ENCODE measurements at regions not wholly inside any gene's neighbourhood (a gene's known extent, or its start where the extent isn't known, plus 50 kb on each side); places are given as distances from the start of the nearest gene placed in this dataset.
"Not testable (repeated sequence)": the region's sequence is repeated elsewhere in the genome, so short reads cannot be mapped to it uniquely, and the experiment has no call there.

- H3K4me3 ChIP-seq (ENCODE audit: low read depth, low read length), result peak overlapping the region; percentile 43
- DNase-seq (ENCODE audit: low read depth, low spot score), result peak; percentile 67
- in situ Hi-C loops (cut with HindIII; ENCODE audit: low sequenced_read_pairs), result not testable (repeated sequence)
- TF ChIP-seq CTCF (IDR thresholded peaks at IDR 0.05; ENCODE audit: low read depth, low read length), result peak; percentile 56
Observed at GRCh38 chr6:26956601-26957184, 290.8 kb upstream of the PRSS16 start.

- H3K4me3 ChIP-seq (ENCODE audit: low read depth, low read length), result peak overlapping the region; percentile 43
- DNase-seq (ENCODE audit: low read depth, low spot score); in situ Hi-C loops (cut with HindIII; ENCODE audit: low sequenced_read_pairs): not testable (repeated sequence)
Observed at GRCh38 chr6:26957399-26958127, 289.9 kb upstream of the PRSS16 start.

GRCh38 chr6:26961236-26961635 is 286.3 kb upstream of the PRSS16 start:
- DNase-seq (ENCODE audit: low read depth, low spot score), result peak; percentile 0
- in situ Hi-C loops (cut with HindIII; ENCODE audit: low sequenced_read_pairs); H3K4me3 ChIP-seq (ENCODE audit: low read depth, low read length): not testable (repeated sequence)

- in situ Hi-C loops (cut with HindIII; ENCODE audit: low sequenced_read_pairs), result no loop called here
- no peak overlapping the region for H3K4me3 ChIP-seq (ENCODE audit: low read depth, low read length)
- TF ChIP-seq CTCF (IDR thresholded peaks at IDR 0.05; ENCODE audit: low read depth, low read length), result no peak
- no peak for DNase-seq (ENCODE audit: low read depth, low spot score)
Observed at GRCh38 chr6:27002447-27002846, 245.1 kb upstream of the PRSS16 start.

- no peak for TF ChIP-seq CTCF (IDR thresholded peaks at IDR 0.05; ENCODE audit: low read depth, low read length)
- in situ Hi-C loops (cut with HindIII; ENCODE audit: low sequenced_read_pairs), result no loop called here
- H3K4me3 ChIP-seq (ENCODE audit: low read depth, low read length), result no peak overlapping the region
- no peak for DNase-seq (ENCODE audit: low read depth, low spot score)
Observed at GRCh38 chr6:27007020-27007419, 240.5 kb upstream of the PRSS16 start.

- in situ Hi-C loops (cut with HindIII; ENCODE audit: low sequenced_read_pairs); H3K4me3 ChIP-seq (ENCODE audit: low read depth, low read length); DNase-seq (ENCODE audit: low read depth, low spot score): not testable (repeated sequence)
Observed at GRCh38 chr6:27008613-27009012, 238.9 kb upstream of the PRSS16 start.

- in situ Hi-C loops (cut with HindIII; ENCODE audit: low sequenced_read_pairs); H3K4me3 ChIP-seq (ENCODE audit: low read depth, low read length); DNase-seq (ENCODE audit: low read depth, low spot score): not testable (repeated sequence)
Observed at GRCh38 chr6:27014053-27014452, 233.4 kb upstream of the PRSS16 start.

GRCh38 chr6:27016689-27017088 is 230.8 kb upstream of the PRSS16 start:
- in situ Hi-C loops (cut with HindIII; ENCODE audit: low sequenced_read_pairs), result no loop called here
- no peak overlapping the region for H3K4me3 ChIP-seq (ENCODE audit: low read depth, low read length)
- no peak for TF ChIP-seq CTCF (IDR thresholded peaks at IDR 0.05; ENCODE audit: low read depth, low read length)
- no peak for DNase-seq (ENCODE audit: low read depth, low spot score)

GRCh38 chr6:27018401-27018800 is 229.1 kb upstream of the PRSS16 start:
- in situ Hi-C loops (cut with HindIII; ENCODE audit: low sequenced_read_pairs); H3K4me3 ChIP-seq (ENCODE audit: low read depth, low read length); DNase-seq (ENCODE audit: low read depth, low spot score): not testable (repeated sequence)

Measured in astrocyte of the spinal cord (primary cell).